K562 (cell line): ENCODE measurements at regions not wholly inside any gene's neighbourhood (a gene's known extent, or its start where the extent isn't known, plus 50 kb on each side); places are given as distances from the start of the nearest gene placed in this dataset.

Source experiments
- CTBP1 ChIP-seq: fragments of 450-650 bp; IDR thresholded peaks from 2 replicates; pipeline ENCODE4 v1.6.1; 2016; ENCODE audit warnings: borderline replicate concordance
- MAZ ChIP-seq, 2 experiments: fragments of 450-650 bp in 1 of 2; sonication (generic) in 1 of 2; formaldehyde crosslinking; IDR thresholded peaks in 1 of 2; conservative IDR thresholded peaks in 1 of 2; 2 replicates each; pipeline versions ENCODE4 v1.4.0 to v1.5.0; 2020; ENCODE audit warnings: mild to moderate bottlenecking in 1 of 2, missing genetic modification reagents in 1 of 2
- TF ChIP-seq, protein P1 (sequence below), 2 experiments: fragments of 450-650 bp; formaldehyde crosslinking in 1 of 2; IDR thresholded peaks; 2 replicates each; pipeline versions ENCODE4 v1.4.0 to v1.6.1; 2014 to 2020; ENCODE audit warnings: mild to moderate bottlenecking in 2 of 2, borderline replicate concordance in 1 of 2, low read depth in 1 of 2

DNA sequence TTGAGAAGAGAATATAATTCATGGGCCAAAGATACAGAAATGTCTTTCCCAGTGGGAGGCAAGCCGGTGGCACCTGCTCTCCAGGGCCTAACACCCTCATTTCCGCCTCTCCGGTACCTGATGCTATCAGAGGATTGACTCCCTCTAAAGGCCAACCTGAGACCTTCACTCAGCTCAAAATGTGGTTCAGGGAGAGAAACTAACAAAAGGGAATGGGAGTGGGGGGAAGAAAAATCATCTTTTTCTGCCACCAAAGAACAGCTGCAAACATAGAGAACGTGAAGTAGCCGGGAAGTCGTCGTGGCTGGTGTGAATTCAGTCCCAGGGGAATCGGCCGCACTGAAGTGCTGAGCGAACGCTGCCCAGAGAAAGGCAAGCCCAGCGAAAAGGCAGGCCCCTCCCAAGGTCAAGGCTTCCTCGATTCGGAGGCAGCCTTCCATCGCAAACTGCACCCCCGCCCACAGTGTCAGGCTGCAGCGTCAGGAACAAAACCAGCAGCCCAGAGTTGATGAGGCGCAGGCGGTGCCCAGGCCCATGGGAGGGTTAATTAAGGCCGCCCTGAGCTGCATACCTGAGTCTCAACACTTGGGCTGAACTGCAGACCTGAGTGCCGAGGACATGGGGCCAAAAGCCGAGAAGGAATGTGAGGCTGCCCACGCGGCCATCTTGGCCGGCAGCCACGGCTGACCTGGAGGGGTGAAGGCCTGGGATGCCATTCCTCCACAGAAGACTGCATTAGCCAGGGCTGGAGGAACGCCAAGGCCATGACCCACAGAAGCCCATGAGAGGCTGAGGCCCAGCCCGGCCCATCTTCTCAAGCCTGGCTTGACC, 160.2 kb downstream of the PSMG1 start (continued):
- TF ChIP-seq, protein P1, sequence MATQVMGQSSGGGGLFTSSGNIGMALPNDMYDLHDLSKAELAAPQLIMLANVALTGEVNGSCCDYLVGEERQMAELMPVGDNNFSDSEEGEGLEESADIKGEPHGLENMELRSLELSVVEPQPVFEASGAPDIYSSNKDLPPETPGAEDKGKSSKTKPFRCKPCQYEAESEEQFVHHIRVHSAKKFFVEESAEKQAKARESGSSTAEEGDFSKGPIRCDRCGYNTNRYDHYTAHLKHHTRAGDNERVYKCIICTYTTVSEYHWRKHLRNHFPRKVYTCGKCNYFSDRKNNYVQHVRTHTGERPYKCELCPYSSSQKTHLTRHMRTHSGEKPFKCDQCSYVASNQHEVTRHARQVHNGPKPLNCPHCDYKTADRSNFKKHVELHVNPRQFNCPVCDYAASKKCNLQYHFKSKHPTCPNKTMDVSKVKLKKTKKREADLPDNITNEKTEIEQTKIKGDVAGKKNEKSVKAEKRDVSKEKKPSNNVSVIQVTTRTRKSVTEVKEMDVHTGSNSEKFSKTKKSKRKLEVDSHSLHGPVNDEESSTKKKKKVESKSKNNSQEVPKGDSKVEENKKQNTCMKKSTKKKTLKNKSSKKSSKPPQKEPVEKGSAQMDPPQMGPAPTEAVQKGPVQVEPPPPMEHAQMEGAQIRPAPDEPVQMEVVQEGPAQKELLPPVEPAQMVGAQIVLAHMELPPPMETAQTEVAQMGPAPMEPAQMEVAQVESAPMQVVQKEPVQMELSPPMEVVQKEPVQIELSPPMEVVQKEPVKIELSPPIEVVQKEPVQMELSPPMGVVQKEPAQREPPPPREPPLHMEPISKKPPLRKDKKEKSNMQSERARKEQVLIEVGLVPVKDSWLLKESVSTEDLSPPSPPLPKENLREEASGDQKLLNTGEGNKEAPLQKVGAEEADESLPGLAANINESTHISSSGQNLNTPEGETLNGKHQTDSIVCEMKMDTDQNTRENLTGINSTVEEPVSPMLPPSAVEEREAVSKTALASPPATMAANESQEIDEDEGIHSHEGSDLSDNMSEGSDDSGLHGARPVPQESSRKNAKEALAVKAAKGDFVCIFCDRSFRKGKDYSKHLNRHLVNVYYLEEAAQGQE (IDR thresholded peaks at IDR 0.05; ENCODE audit: borderline replicate concordance), result peak; percentile 22; the same call in 1 of the 2 replicates
- TF ChIP-seq, protein P1 (CRISPR knock-in tag; IDR thresholded peaks at IDR 0.05; ENCODE audit: low read depth), result no peak
- TF ChIP-seq CTBP1 (0 out of 2 replicates have a peak, but pooled peaks have one; percentile 10), MAZ (CRISPR knock-in tag; conservative IDR thresholded peaks at IDR 0.05 in 1 of 2, IDR thresholded peaks at IDR 0.05 in 1 of 2) (no peak)
